ENCODE measurements at regions not wholly inside any gene's neighbourhood (a gene's known extent, or its start where the extent isn't known, plus 50 kb on each side); places are given as distances from the start of the nearest gene placed in this dataset.
A peak's percentile ranks its signal among the peaks of the same experiment; 100 is the strongest.

GRCh38 chr15:29986946-29987345 lies 95.8 kb upstream of the GOLGA8J start:
- CTCF ChIA-PET, result no interaction called here
- POLR2A ChIA-PET, result no interaction called here
- no peak overlapping the region for H3K27ac ChIP-seq (ENCODE audit: extremely low read depth, low read depth, low read length)

GRCh38 chr15:29978411-29979382 lies 104.1 kb upstream of the GOLGA8J start:
- TF ChIP-seq SALL2 (tag by site-specific recombination; IDR thresholded peaks at IDR 0.05; ENCODE audit: borderline replicate concordance) (no peak), ZBTB1 (tag by site-specific recombination; IDR thresholded peaks at IDR 0.05) (no peak), ZNF10 (tag by site-specific recombination; IDR thresholded peaks at IDR 0.05) (peak; percentile 95), ZNF629 (tag by site-specific recombination; IDR thresholded peaks at IDR 0.05) (no peak), ZNF596 (tag by site-specific recombination; IDR thresholded peaks at IDR 0.05) (peak; percentile 94), ZNF18 (tag by site-specific recombination; IDR thresholded peaks at IDR 0.05) (no peak), ZNF398 (tag by site-specific recombination; IDR thresholded peaks at IDR 0.05) (0 out of 2 replicates have a peak, but pooled peaks have one; percentile 14), PRDM1 (tag by site-specific recombination; IDR thresholded peaks at IDR 0.05) (0 out of 2 replicates have a peak, but pooled peaks have one; percentile 25), ZIC2 (tag by site-specific recombination; IDR thresholded peaks at IDR 0.05) (no peak)
- no peaks in the 10 kb centered on the region for H3K9me3 ChIP-seq (ENCODE audit: control insufficient read depth, insufficient read depth, low read depth, low read length)
- H3K4me1 ChIP-seq (ENCODE audit: control insufficient read depth, insufficient read depth, low read length), result no peaks in the 10 kb centered on the region
- H3K36me3 ChIP-seq (ENCODE audit: control insufficient read depth in 2 of 2, insufficient read depth in 1 of 2, low read length in 2 of 2), result no peaks in the 10 kb centered on the region
- ChIA-PET POLR2A (no interaction called here), CTCF (interaction anchor here (0.7 kb wide), 1 partner anchor 225 kb away, joined by 3 read pairs; no protein-coding TSS in a partner anchor)
- no peak overlapping the region for H3K27ac ChIP-seq (ENCODE audit: extremely low read depth, low read depth, low read length)
- no peak overlapping the region for H3K4me3 ChIP-seq (ENCODE audit: low read depth, low read length)

More at GRCh38 chr15:29986946-29987345, 95.8 kb upstream of the GOLGA8J start:
- Histone ChIP-seq H3K9me3 (ENCODE audit: control insufficient read depth, insufficient read depth, low read depth, low read length) (no peaks in the 10 kb centered on the region), H3K36me3 (ENCODE audit: control insufficient read depth in 2 of 2, insufficient read depth in 1 of 2, low read length in 2 of 2) (no peaks in the 10 kb centered on the region), H3K4me3 (ENCODE audit: low read depth, low read length) (no peak overlapping the region), H3K4me1 (ENCODE audit: control insufficient read depth, insufficient read depth, low read length) (no peaks in the 10 kb centered on the region)
- no peak for TF ChIP-seq ZBTB6 (tag by site-specific recombination; IDR thresholded peaks at IDR 0.05)
- no peak for TF ChIP-seq ZNF341 (tag by site-specific recombination; IDR thresholded peaks at IDR 0.05; ENCODE audit: low read depth)
- TF ChIP-seq ZBTB10 (tag by site-specific recombination; IDR thresholded peaks at IDR 0.05), result no peak
- TF ChIP-seq ZEB2 (tag by site-specific recombination; IDR thresholded peaks at IDR 0.05), result no peak
- TF ChIP-seq PRDM6 (tag by site-specific recombination; IDR thresholded peaks at IDR 0.05), result no peak
- TF ChIP-seq MYNN (tag by site-specific recombination; IDR thresholded peaks at IDR 0.05; ENCODE audit: borderline replicate concordance), result no peak
- TF ChIP-seq ZNF624 (tag by site-specific recombination; IDR thresholded peaks at IDR 0.05), result no peak
- no peak for TF ChIP-seq SP7 (tag by site-specific recombination; IDR thresholded peaks at IDR 0.05)
- TF ChIP-seq KLF7 (tag by site-specific recombination; IDR thresholded peaks at IDR 0.05; ENCODE audit: borderline replicate concordance), result no peak
- no peak for TF ChIP-seq ZNF555 (tag by site-specific recombination; conservative IDR thresholded peaks at IDR 0.05)
- TF ChIP-seq ZNF133 (tag by site-specific recombination; IDR thresholded peaks at IDR 0.05), result no peak
- TF ChIP-seq ZIC2 (tag by site-specific recombination; IDR thresholded peaks at IDR 0.05), result no peak
- TF ChIP-seq OVOL3 (tag by site-specific recombination; IDR thresholded peaks at IDR 0.05), result no peak
- no peak for TF ChIP-seq ZNF792 (tag by site-specific recombination; IDR thresholded peaks at IDR 0.05)

All from HEK293 (cell line).